ENCODE measurements at regions not wholly inside any gene's neighbourhood (a gene's known extent, or its start where the extent isn't known, plus 50 kb on each side); places are given as distances from the start of the nearest gene placed in this dataset.
"Not testable (repeated sequence)": the region's sequence is repeated elsewhere in the genome, so short reads cannot be mapped to it uniquely, and the experiment has no call there.

- DNase-seq, result no peak
Observed at GRCh38 chr2:238771218-238771617, 76.7 kb upstream of the TWIST2 start.

GRCh38 chr2:238771639-238772038, 76.2 kb upstream of the TWIST2 start:
- no peak for DNase-seq

GRCh38 chr2:238772635-238773297, 75.1 kb upstream of the TWIST2 start:
- no peak for DNase-seq

- no peak for DNase-seq
Observed at GRCh38 chr2:238773472-238773871, 74.4 kb upstream of the TWIST2 start.

GRCh38 chr2:238774071-238774470, 73.8 kb upstream of the TWIST2 start:
- no peak for DNase-seq

- no peak for DNase-seq
Observed at GRCh38 chr2:238774980-238775509, 72.8 kb upstream of the TWIST2 start.

GRCh38 chr2:238775591-238775990, 72.3 kb upstream of the TWIST2 start:
- no peak for DNase-seq

GRCh38 chr2:238776003-238776760, 71.7 kb upstream of the TWIST2 start:
- no peak for DNase-seq

- DNase-seq, result not testable (repeated sequence)
Observed at GRCh38 chr2:238776761-238777046, 71.2 kb upstream of the TWIST2 start.

GRCh38 chr2:238777369-238778067, 70.4 kb upstream of the TWIST2 start:
- no peak for DNase-seq

GRCh38 chr2:238784671-238785527, 63.0 kb upstream of the TWIST2 start:
- DNase-seq, result peak; percentile 25

GRCh38 chr2:238785528-238785860, 62.4 kb upstream of the TWIST2 start:
- DNase-seq, result no peak

GRCh38 chr2:238786379-238786778, 61.5 kb upstream of the TWIST2 start:
- DNase-seq, result no peak

- no peak for DNase-seq
Observed at GRCh38 chr2:238786792-238787490, 60.9 kb upstream of the TWIST2 start.

- no peak for DNase-seq
Observed at GRCh38 chr2:238787501-238787900, 60.4 kb upstream of the TWIST2 start.

- DNase-seq, result no peak
Observed at GRCh38 chr2:238789317-238789806, 58.5 kb upstream of the TWIST2 start.

GRCh38 chr2:238790126-238790832, 57.6 kb upstream of the TWIST2 start:
- DNase-seq, result no peak

GRCh38 chr2:238790833-238791230, 57.1 kb upstream of the TWIST2 start:
- no peak for DNase-seq

GRCh38 chr2:238791354-238791753, 56.5 kb upstream of the TWIST2 start:
- DNase-seq, result no peak

GRCh38 chr2:238793306-238793705, 54.6 kb upstream of the TWIST2 start:
- no peak for DNase-seq

- DNase-seq, result no peak
Observed at GRCh38 chr2:238793801-238794449, 54.0 kb upstream of the TWIST2 start.
